ENCODE measurements at regions not wholly inside any gene's neighbourhood (a gene's known extent, or its start where the extent isn't known, plus 50 kb on each side); places are given as distances from the start of the nearest gene placed in this dataset.

DNA sequence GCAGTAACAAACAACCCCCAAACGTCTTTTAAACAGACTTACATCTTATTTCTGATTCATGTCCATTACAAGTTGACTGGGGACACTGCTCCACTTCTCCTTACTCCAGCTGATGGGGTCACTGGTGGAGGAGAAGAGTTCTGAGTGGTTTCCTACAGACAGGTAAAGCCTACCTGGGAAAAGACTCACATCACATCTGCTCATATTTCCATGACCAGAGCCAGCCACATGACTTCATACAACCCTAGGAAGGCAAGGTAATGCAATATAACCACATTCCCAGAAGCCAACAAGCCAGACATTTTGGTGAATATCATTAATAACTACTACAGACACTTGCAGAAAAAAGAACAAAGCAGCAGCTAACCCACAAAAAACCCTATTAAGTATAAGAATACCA is 90.5 kb upstream of the IRX6 start:
- no peak for DNase-seq

DNA sequence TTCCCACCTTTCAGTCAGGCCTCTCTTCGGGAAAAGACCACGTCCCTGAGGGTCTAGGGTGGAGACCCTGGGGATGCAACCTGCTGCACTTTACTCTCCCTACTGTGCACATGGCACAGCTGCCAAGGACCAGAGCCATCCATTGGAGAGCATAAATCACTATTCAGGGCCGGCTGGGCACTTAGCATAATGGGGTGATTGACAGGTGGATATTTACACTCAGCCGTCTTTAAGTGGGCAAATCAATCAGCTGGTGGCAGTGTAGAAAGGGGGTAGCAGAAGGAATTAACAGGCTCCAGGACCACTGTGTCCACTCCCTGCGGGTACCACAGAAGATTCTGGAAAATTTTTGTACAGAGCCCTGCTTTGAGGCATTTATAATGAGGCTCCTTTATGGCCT is 87.3 kb upstream of the IRX6 start:
- no peak for DNase-seq

DNA sequence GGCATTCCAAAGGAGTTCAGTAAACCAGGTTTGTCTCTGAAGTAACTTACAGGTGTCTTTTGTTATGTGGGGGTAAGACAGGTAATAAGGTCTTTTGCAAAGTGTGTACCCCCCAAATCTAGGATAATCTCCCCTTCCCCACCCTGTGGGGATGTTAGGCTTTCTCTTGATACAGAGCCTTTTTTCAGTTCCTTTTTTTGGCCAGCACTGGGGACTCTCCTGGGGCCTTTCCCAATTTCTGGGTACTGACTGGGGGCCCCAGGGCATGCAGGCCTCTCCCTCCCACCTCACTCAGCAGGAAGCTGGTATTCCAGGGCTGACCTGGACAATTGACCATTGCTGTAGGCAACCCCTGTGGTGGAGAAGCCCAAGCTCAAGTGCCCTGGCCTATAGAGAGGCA is 84.3 kb upstream of the IRX6 start:
- no peak for DNase-seq

DNA sequence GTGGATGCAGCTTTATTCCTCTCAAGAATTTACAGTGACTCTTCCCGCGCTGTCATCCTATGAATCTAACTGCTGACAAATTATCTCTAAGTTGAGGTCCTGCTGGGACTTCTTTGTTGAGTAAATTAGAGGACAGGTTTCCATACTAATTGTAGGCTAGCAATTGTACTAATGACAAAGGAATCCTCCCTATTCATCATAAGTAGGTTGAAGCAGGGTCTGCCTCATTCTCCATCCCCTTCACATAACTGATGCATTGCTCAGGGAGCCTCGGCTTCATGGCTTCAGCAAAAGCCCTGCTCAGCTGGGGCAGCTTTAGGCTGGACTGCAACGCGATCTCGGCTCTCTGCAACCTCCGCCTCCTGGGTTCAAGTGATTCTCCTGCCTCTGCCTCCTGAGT is 83.1 kb upstream of the IRX6 start:
- no peak for DNase-seq

DNA sequence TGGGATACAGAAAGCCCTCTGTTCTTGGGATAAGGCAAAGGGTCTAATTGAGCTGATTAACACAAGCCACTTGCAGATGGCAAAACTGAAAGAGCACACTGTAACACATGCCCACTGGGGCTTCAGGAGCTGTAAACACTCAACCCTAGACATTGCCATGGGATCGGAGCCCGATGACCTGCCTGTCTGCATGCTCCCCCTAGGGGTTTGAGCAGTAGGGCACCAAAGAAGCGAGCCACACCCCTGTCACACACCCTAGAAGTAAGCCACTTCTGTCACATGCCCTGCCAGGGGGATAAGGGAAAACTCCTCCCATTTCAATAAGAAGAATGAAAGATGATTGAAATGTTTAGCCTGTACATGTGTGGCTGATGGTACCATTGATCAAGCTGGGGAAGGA is 81.3 kb upstream of the IRX6 start:
- no peak for DNase-seq

DNA sequence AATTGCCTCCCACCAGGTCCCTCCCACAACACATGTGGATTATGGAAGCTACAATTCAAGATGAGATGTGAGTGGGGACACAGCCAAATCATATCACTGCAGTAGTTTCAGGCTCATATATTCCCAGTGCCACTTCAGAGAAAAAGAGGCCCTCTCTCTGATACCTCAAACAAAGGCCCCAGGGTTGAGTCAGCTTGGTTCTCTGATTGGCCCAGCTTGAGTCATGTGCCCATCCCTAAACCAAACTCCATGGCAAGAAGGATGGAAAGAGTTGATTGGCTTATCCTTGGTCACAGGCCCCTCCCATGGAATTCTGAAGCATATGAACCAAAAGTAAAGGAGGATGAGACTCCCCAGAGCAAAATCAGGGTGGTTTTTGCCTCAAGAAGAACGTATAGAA is 75.9 kb upstream of the IRX6 start:
- no peak for DNase-seq

DNA sequence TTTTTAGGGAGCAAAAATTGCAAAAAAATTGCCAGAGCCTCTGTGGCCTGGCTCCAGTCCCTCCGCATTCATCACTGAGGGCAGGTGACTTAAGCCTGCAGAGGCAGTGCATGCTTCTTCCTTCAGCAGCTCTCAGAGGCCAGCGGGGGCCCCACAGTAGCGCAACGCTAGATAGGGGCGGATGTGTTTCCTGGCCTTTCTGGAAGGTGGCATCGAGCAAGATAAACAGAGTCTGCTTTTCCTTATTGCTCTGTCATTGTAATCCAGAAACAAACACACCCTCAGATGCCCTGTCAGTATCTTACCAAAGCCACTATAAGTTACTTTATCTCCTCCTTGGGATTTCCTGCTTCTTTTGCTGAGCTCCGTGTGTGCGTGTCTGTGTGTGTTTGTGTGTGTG is 75.5 kb upstream of the IRX6 start:
- no peak for DNase-seq

DNA sequence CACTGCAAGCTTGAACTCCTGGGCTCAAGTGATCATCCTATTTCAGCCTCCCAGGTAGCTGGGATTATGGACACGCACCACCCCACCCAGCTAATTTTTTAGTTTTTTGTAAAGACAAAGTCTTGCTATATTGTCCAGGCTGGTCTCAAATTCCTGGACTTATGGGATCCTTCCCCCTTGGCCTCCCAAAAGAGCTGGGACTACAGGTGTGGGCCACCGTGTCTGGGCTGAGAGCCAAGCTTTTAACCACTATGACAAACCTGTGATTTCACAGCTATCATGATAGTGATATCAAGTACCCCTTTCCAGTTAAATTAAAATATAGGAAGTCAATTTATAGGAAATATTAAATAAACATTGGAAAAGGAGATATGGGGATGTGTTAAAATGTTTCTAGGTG is 74.6 kb upstream of the IRX6 start:
- DNase-seq: no peak

DNA sequence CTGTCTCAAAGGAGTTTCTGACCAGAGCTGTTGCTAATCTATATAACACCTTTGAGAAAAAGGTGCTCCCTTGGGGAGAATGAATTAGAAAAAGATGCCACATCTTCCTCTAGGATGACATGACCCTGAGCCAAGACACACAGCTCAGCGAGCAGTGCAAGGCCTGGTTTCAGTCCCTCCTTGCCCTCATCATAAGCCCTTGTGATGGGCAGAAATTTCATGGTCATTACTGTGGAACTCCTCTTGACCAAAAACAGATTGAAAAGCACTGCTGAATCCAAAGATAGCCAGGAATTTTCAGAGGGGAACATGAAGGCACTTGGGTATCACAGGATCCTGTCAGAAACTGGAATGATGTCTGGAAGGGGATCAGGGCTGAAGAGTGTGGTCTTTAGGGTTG is 74.1 kb upstream of the IRX6 start:
- DNase-seq: no peak

DNA sequence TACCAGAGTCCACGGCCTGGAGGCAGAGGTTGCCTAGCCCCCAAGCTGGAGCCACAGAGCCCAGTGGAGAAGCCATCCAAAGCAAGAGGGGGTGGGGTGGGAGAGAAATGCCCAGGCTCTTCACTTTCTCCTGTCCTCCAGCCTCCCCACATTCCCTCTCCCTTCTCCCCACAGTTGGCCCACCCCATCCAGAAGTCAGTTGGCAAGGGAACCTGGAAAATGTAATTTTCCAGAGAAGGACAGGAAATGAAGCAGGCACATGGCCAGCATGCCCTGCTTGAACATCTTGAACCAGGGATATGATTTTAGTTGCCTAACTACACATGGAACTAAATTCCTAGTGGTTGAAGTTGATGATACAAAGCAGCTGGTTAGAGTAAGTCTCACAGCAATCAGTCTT is 73.3 kb upstream of the IRX6 start:
- DNase-seq: no peak

DNA sequence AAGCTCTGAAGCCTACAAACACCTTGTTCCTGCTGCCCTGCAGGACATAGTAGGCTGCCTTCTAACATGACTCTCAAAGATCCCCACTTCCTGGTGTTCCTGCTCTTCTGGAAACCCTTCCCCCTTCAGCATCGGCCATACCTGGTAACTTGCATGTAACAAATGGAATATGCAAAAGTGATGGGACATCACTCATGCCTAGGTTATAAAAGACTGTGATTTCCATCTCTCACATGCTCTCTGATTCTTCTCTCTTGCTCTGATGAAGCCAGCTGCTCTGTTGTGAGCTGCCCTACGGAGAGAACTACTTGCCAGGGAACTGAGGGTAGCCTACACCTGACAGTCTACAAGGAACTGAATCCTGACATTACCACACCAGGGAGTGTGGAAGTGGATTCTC is 72.9 kb upstream of the IRX6 start:
- no peak for DNase-seq

DNA sequence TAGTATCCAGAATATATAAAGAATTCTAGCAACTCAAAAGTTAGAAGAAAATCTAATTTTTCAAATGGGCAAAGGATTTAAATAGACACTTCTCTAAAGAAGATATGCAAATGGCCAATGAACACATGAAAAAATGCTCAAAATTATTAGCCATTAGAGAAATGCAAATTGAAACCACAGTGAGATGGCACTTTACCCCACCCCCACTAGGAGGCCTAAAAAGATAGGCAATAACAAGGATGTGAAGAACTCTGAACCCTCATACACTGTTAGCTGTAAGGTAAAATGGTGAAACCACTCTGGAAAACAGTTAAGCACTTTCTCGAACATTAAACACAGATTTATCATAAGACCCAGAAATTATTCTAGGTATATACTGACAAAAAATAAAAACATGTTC is 71.4 kb upstream of the IRX6 start:
- no peak for DNase-seq

DNA sequence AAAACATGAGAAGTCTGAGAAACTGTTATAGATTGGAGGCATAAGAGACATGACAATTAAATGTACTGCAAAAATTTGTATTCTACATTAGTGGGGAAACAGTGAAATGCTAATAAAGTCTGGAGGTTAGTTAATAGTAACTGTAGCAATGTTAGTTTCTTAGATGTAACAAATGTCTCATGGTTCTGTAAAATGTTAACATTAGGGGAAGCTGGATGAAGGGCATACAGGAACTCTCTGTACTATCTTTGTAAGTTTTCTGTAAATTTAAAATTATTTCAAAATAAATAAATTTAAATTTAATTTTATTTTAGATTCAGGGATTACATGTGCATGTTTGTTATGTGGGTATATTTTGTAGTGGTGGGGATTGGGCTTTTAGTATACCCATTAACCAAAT is 70.0 kb upstream of the IRX6 start:
- DNase-seq: no peak

DNA sequence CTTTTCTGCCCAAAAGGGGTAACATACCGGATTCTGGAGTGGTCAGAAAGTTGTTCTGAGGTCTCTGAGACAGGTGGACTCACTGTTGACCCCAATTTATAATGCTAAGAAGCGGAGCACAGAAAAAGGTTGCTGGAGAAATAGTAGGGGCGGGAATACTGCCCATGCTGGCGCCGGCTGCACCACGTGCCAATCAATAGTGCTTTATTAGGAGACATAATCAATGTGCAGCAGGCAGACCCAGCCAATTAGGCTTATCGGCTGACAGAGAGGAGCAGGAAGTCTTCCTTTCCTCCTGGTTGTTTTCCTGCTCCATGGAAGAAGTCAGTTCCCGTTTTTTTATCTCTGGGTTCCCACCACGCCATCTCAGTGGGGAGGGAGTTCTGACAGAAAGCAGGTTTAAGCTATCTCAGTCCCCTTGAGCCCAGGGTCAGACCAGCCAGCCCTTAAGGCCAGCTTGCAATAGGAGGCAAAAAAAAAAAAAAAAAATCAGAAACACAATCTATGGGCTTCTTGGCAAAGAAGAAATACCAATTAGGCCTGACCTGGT is 68.2 kb upstream of the IRX6 start:
- DNase-seq: no peak

DNA sequence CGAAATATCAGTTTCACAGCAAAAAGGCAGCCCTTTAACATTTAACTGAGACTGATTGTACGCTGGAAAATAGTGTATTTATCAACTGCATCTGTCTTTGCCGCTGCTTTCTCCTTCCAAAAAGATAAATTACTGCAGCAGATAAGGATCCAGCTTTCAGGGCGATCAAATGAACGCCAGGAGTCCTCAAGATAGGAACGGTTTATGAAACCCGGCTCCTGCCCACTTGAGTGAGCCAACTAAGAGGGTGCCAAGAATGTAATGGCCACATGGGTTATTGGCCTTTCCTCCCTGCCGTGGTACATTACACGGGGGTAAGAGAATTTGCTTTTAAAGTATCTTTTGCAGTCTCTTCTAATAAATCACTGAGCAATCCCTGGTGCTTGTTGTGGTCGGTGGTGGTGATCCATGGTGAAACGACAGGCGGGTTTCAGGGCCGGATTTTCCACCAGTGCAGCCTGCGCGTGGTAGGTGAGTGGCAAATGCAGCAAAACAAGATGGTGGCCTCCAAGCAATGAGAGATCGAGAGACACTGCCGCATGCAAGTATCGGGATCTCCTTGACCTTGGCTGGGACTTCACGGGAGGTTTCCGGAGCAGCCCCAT is 67.5 kb upstream of the IRX6 start:
- no peak for DNase-seq

DNA sequence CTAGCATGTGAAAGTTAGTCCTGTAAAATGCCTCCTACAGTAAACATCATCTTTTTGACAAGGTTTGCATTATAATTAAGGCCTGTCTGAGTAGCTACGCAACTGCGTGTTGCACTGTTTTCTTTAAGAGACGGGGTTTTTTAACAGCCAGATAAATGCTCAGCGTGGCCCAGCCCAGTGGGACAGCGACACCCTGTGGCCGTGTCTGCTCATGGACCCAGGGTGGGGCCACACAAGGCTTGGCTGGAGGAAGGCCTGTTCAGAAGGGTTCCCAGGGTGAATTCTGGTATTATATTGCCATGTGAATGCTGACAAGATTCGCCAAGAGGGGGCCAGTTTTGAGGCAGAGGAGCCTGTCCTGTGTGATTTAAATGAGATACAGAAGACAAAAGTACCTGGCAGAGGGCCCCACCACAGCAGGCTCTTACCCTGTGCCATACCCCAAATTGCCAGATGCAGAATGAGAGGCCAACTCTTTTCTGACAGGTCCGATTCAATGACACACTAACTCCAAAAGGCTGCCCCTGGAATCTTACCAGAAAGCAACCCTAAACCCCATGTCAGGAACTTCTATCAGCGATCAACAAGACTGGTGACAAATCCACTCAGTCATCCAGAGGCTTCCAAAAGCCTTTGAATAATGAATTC is 65.9 kb upstream of the IRX6 start:
- no peak for DNase-seq

DNA sequence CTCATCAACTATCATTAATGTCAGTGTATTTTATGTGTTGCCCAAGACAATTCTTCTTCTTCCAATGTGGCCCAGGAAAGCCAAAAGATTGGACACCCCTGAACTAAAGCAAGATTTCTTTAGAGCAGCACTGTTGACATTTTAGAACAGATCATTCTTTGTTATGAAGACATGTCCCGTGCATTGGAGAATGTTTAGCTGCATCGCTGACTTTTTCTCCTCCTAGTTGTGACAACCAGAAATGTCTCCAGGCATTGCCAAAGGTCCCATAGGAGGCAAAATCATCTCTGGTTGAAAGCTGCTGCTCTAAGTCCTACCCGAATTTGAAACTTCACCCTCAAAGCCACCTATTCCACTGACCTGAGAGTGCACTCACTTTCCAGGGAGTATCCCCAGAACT is 62.7 kb upstream of the IRX6 start:
- no peak for DNase-seq

DNA sequence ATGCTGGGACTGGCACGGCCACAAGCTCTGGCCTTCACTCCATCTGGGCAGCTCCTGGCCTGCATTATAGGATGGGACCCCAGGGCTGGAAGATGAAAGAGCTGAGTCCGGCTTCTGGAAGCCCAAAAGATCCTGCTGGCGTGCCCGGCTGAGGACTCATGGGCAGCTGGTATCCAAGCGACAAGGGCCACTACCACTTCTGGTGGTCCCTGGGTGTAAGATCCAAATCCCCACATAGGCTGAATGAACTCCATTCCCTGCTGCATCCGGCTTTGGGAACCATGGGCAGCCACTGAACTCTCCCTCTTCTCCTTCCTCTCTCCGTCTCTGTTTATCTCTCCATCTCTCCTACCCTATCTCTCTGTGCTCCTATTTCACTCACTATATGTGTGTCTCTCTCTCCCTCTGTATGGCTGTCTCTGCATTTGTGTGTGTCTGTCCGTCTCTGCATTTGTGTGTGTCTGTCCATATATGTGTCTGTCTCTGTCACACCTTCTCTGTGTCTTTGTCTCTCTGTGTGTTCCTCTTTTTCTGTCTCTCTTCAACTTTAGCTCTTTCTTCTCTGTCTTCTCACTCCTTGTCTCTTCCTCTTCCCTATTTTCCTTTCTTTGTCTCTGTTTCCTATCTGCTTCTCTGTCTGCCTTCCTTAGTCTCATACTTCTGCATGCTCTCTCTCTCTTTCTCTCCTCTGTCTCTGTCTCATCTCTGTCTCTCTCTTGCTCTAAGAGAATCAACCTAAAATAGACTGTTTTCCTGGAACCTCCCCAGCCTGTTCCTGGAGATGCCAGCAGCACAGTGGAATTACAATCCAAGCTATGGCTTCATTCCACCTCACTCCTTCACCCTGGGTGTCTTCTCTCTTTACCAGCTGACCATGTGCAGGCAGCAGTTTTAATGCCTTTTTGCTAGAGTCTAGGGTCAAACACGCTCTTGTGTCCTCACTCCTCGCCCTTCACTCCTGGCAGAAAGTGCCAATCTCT is 60.4 kb upstream of the IRX6 start:
- no peak for DNase-seq

DNA sequence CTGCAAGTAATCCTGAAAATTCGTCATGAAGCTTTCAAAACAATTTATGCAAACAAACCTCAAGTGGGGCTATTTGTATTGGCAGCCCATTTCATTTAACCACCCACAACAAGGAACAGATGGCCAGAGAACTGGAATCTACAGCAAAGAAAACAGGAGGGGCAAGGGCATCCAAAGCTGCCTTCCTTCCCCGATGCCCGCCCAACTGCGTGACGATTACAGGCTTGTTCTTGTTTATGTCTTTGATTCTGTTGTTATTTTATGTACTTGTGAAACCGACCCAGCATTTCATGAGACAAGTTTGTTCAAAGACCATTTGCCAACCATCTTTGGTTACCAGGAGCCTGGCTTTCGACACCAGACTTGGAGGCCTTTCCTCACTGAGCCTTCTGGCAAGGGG is 59.1 kb upstream of the IRX6 start:
- no peak for DNase-seq

DNA sequence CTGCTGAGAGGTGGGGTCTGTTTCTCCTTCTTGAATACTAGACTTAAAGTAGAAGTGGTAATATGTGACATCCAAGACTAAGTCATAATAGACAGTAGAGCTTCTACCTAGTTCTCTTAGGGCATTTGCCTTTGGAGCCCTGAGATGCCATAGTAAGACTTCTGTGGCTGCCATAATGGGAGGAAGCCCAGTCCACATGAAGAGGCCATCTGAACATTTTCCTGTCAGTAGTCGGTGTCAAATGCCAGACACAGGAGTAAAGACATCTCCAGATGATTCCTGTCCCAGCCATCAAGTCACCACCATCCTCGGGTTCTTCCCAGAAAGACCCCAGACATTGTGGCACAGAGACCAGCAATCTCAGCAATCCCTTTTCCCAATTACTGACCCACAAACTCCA is 58.1 kb upstream of the IRX6 start:
- no peak for DNase-seq

DNA sequence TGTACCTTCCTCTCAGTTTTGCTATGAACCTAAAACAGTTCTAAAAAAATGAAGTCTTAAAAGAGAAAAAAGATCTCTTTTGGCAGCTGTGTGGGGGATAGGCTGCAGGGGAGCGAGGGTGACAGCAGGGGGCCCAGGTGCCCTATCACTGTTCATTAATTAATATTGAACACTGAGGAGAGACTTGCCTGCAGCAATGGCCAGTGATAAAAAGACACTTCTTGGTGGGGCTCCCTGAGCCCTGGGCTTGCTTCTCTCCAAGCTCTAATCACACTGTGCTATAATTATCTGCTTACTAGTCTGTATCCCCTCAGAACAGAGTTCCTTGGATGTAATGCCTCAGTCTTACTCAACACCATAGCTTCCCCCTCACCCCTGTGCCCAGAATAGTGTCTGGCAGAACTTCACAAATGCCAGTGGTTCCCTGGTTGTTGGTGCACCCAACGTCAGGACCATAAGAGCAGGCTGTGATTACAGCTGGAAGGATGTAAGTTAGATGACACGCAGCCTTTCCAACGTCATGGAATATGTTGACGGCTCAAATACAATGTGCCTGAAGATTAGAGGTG is 52.0 kb upstream of the IRX6 start:
- no peak for DNase-seq

DNA sequence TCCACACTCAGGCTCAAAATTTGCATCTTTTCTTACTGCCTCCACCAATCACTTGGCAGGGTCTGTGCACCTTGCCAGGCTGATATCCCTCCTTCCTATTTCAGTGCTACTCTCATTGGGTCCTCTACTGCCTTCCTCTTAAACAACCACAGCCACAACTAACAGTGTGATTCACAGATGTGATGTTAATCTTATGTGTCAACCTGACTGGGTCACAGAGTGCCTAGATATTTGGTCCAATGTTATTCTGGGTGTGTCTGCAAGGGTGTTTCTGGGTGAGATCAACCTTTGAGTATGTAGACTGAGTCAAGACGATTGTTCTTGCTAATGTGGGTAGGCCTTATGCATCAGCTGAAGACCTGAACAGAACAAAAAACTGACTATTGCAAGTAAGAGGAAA is 51.3 kb upstream of the IRX6 start:
- DNase-seq: no peak

DNA sequence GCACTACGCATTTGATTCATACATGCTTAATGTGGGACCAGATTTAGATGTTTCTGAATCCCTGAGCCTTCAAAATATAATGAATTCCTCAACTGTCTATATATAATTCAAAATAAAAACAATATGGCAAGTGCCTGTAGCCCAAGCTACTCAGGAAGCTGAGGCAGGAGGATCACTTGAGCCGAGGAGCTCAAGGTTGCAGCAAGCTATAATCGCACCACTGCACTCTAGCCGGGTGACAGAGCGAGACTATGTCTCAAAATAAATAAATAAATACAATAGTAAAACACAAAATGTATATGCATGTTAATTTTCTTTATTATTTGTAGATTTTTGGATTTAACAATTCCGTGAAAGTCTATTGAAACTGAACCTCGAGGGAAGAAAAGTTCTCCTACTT is 50.6 kb upstream of the IRX6 start:
- no peak for DNase-seq

All from occipital lobe (tissue), 1 donor.